SK-N-SH (cell line): ENCODE measurements at regions not wholly inside any gene's neighbourhood (a gene's known extent, or its start where the extent isn't known, plus 50 kb on each side); places are given as distances from the start of the nearest gene placed in this dataset.

Experiments used
- EZH2phosphoT487 ChIP-seq: fragments of 200-600 bp; sonication (generic); IDR thresholded peaks from 2 replicates; pipeline ENCODE4 v1.6.1; 2017; ENCODE audit warnings: low read depth, mixed run types, mild to moderate bottlenecking, antibody characterized with exemption, moderate library complexity, borderline replicate concordance
- GATA2 ChIP-seq: sonication (generic); formaldehyde crosslinking; IDR thresholded peaks from 2 replicates; pipeline ENCODE4 v1.5.0; 2020; ENCODE audit warnings: mild to moderate bottlenecking, missing genetic modification reagents
- POLR2AphosphoS5 ChIP-seq: IDR thresholded peaks from 2 replicates; pipeline ENCODE4 v1.6.1; 2012; ENCODE audit warnings: low read depth, low read length
- RAD21 ChIP-seq: IDR thresholded peaks from 2 replicates; pipeline ENCODE4 v1.6.1; 2012; ENCODE audit warnings: mild to moderate bottlenecking, low read length
- YY1 ChIP-seq: IDR thresholded peaks from 2 replicates; pipeline ENCODE4 v1.4.0; 2012; ENCODE audit warnings: low read depth, mild to moderate bottlenecking
- ZBTB33 ChIP-seq: IDR thresholded peaks from 2 replicates; pipeline ENCODE4 v1.4.0; 2012; ENCODE audit warnings: low read depth, borderline replicate concordance
- TF ChIP-seq, protein P1 (sequence below): fragments of 200-600 bp; sonication (generic); IDR thresholded peaks from 2 replicates; pipeline ENCODE4 v1.6.1; 2017; ENCODE audit warnings: antibody characterized with exemption, mild to moderate bottlenecking, moderate library complexity
- TF ChIP-seq, protein P2 (sequence below): IDR thresholded peaks from 2 replicates; pipeline ENCODE4 v1.4.0; 2012; ENCODE audit warnings: low read depth

- TF ChIP-seq ZBTB33 (no peak), POLR2AphosphoS5 (no peak), EZH2phosphoT487 (no peak), GATA2 (CRISPR knock-in tag) (no peak), YY1 (no peak), RAD21 (no peak)
- TF ChIP-seq, protein P1, sequence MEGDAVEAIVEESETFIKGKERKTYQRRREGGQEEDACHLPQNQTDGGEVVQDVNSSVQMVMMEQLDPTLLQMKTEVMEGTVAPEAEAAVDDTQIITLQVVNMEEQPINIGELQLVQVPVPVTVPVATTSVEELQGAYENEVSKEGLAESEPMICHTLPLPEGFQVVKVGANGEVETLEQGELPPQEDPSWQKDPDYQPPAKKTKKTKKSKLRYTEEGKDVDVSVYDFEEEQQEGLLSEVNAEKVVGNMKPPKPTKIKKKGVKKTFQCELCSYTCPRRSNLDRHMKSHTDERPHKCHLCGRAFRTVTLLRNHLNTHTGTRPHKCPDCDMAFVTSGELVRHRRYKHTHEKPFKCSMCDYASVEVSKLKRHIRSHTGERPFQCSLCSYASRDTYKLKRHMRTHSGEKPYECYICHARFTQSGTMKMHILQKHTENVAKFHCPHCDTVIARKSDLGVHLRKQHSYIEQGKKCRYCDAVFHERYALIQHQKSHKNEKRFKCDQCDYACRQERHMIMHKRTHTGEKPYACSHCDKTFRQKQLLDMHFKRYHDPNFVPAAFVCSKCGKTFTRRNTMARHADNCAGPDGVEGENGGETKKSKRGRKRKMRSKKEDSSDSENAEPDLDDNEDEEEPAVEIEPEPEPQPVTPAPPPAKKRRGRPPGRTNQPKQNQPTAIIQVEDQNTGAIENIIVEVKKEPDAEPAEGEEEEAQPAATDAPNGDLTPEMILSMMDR: no peak
- TF ChIP-seq, protein P2, sequence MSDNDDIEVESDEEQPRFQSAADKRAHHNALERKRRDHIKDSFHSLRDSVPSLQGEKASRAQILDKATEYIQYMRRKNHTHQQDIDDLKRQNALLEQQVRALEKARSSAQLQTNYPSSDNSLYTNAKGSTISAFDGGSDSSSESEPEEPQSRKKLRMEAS: no peak
These were observed 156.4 kb upstream of the SYNCRIP start for GRCh38 chr6:85798931-85799652.
